T-helper 22 cell (primary cell): ENCODE measurements at regions not wholly inside any gene's neighbourhood (a gene's known extent, or its start where the extent isn't known, plus 50 kb on each side); places are given as distances from the start of the nearest gene placed in this dataset.
"Not testable (repeated sequence)": the region's sequence is repeated elsewhere in the genome, so short reads cannot be mapped to it uniquely, and the experiment has no call there.

Experiments
- DNase-seq: peaks from one replicate; pipeline ENCODE4 v3.0.0-alpha.2; 2020; ENCODE audit warnings: low read depth

GRCh38 chr9:41367301-41367700 lies 178.2 kb upstream of the ZNG1F start:
- not testable (repeated sequence) for DNase-seq

GRCh38 chr9:41361790-41362189 lies 172.7 kb upstream of the ZNG1F start:
- DNase-seq = not testable (repeated sequence)

GRCh38 chr9:41359116-41359515 lies 170.0 kb upstream of the ZNG1F start:
- DNase-seq = peak; percentile 4

- DNase-seq = peak; percentile 66
These were observed 169.6 kb upstream of the ZNG1F start for GRCh38 chr9:41358682-41359081.

- not testable (repeated sequence) for DNase-seq
These were observed 168.8 kb upstream of the ZNG1F start for GRCh38 chr9:41357918-41358404.

GRCh38 chr9:41357350-41357748 lies 168.2 kb upstream of the ZNG1F start:
- not testable (repeated sequence) for DNase-seq

GRCh38 chr9:41356588-41357349 lies 167.7 kb upstream of the ZNG1F start:
- DNase-seq = peak; percentile 72

GRCh38 chr9:41355712-41356450 lies 166.8 kb upstream of the ZNG1F start:
- not testable (repeated sequence) for DNase-seq

GRCh38 chr9:41354978-41355377 lies 165.9 kb upstream of the ZNG1F start:
- peak; percentile 14 for DNase-seq

GRCh38 chr9:41354060-41354934 lies 165.2 kb upstream of the ZNG1F start:
- peak; percentile 19 for DNase-seq

- DNase-seq = not testable (repeated sequence)
These were observed 163.9 kb upstream of the ZNG1F start for GRCh38 chr9:41353026-41353425.

- not testable (repeated sequence) for DNase-seq
These were observed 163.3 kb upstream of the ZNG1F start for GRCh38 chr9:41352390-41352789.

- not testable (repeated sequence) for DNase-seq
These were observed 158.8 kb upstream of the ZNG1F start for GRCh38 chr9:41347893-41348292.

- DNase-seq = not testable (repeated sequence)
These were observed 143.4 kb upstream of the ZNG1F start for GRCh38 chr9:41332562-41332961.

- not testable (repeated sequence) for DNase-seq
These were observed 132.2 kb upstream of the ZNG1F start for GRCh38 chr9:41321277-41321676.

- DNase-seq = not testable (repeated sequence)
These were observed 119.8 kb upstream of the ZNG1F start for GRCh38 chr9:41308953-41309352.

- not testable (repeated sequence) for DNase-seq
These were observed 96.6 kb upstream of the ZNG1F start for GRCh38 chr9:41285744-41286143.

- DNase-seq = not testable (repeated sequence)
These were observed 91.5 kb upstream of the ZNG1F start for GRCh38 chr9:41280299-41281238.

- not testable (repeated sequence) for DNase-seq
These were observed 90.3 kb upstream of the ZNG1F start for GRCh38 chr9:41279437-41279836.

GRCh38 chr9:41279033-41279432 lies 89.9 kb upstream of the ZNG1F start:
- not testable (repeated sequence) for DNase-seq
